Vagina (tissue), 2 donors: ENCODE measurements at regions not wholly inside any gene's neighbourhood (a gene's known extent, or its start where the extent isn't known, plus 50 kb on each side); places are given as distances from the start of the nearest gene placed in this dataset.

ENCODE experiments used
- CTCF ChIP-seq, 3 experiments: fragments of 450-650 bp in 2 of 3; fragments of 200-600 bp in 1 of 3; sonication (generic) in 1 of 3; IDR thresholded peaks; one replicate each; pipeline ENCODE4 v1.5.1; 2017 to 2019; ENCODE audit warnings: antibody characterized with exemption in 3 of 3, mild to moderate bottlenecking in 2 of 3, moderate library complexity in 2 of 3
- POLR2A ChIP-seq, 2 donors: fragments of 450-650 bp; IDR thresholded peaks; one replicate each; pipeline ENCODE4 v1.6.1; 2017; ENCODE audit warnings: antibody characterized with exemption in 2 of 2, mild to moderate bottlenecking in 2 of 2, moderate library complexity in 2 of 2
- POLR2AphosphoS5 ChIP-seq, 2 donors: sonication (generic); formaldehyde crosslinking; IDR thresholded peaks; one replicate each; pipeline ENCODE4 v1.9.0; 2017; ENCODE audit warnings: antibody characterized with exemption in 2 of 2, mild to moderate bottlenecking in 2 of 2, low read depth in 1 of 2; ENCODE audit not compliant: insufficient read depth in 1 of 2

DNA sequence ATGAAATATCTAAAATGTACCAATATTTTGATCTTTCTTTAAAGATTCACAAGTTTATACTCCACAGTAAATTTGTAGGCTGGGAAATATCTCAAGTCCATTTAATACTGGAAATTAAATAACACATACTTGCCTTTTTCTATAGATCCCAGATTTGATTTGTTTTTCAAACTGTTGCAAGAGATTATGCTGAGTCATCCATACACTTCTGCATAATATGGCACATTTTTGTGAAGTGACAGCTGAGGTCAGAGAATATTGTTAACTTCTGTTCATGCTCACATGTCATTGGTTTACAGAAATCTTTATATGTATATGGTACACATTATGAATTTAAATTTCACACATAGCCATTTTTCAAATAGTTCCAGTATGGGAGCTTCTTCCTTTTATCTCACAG is 1066.3 kb upstream of the NUDT12 start:
- no peak for TF ChIP-seq CTCF (IDR thresholded peaks at IDR 0.05)
- TF ChIP-seq POLR2A (IDR thresholded peaks at IDR 0.05), result no peak
- TF ChIP-seq POLR2AphosphoS5 (IDR thresholded peaks at IDR 0.05; ENCODE audit: insufficient read depth in 1 of 2, low read depth in 1 of 2), result no peak
